Central memory CD4-positive, alpha-beta T cell (primary cell): ENCODE measurements at regions not wholly inside any gene's neighbourhood (a gene's known extent, or its start where the extent isn't known, plus 50 kb on each side); places are given as distances from the start of the nearest gene placed in this dataset.

Source experiments
- DNase-seq: peaks from one replicate; pipeline ENCODE4 v3.0.0; 2022

GRCh38 chr2:177314722-177315264, 50.3 kb upstream of the NFE2L2 start:
- DNase-seq = no peak

GRCh38 chr2:177315364-177315763, 50.8 kb upstream of the NFE2L2 start:
- DNase-seq = no peak

GRCh38 chr2:177316756-177317155, 52.2 kb upstream of the NFE2L2 start:
- no peak for DNase-seq

- DNase-seq = no peak
Measured at GRCh38 chr2:177317443-177317842, 52.9 kb upstream of the NFE2L2 start.

- DNase-seq = no peak
Measured at GRCh38 chr2:177317857-177318256, 53.3 kb upstream of the NFE2L2 start.

- no peak for DNase-seq
Measured at GRCh38 chr2:177318613-177319012, 54.1 kb upstream of the NFE2L2 start.

- no peak for DNase-seq
Measured at GRCh38 chr2:177320596-177320995, 56.1 kb upstream of the NFE2L2 start.

GRCh38 chr2:177322801-177323261, 58.3 kb upstream of the NFE2L2 start:
- no peak for DNase-seq

- DNase-seq = no peak
Measured at GRCh38 chr2:177324797-177325196, 60.3 kb upstream of the NFE2L2 start.

GRCh38 chr2:177325554-177325953, 61.0 kb upstream of the NFE2L2 start:
- no peak for DNase-seq

GRCh38 chr2:177326005-177326404, 61.5 kb upstream of the NFE2L2 start:
- DNase-seq = no peak

GRCh38 chr2:177326591-177326990, 62.1 kb upstream of the NFE2L2 start:
- no peak for DNase-seq

- no peak for DNase-seq
Measured at GRCh38 chr2:177327009-177327408, 62.5 kb upstream of the NFE2L2 start.

GRCh38 chr2:177328056-177328455, 63.5 kb upstream of the NFE2L2 start:
- no peak for DNase-seq

- DNase-seq = peak; percentile 11
Measured at GRCh38 chr2:177329064-177329463, 63.5 kb upstream of the AGPS start.

GRCh38 chr2:177331466-177331997, 61.0 kb upstream of the AGPS start:
- no peak for DNase-seq

GRCh38 chr2:177332026-177332991, 60.3 kb upstream of the AGPS start:
- peak; percentile 50 for DNase-seq

GRCh38 chr2:177332992-177333388, 59.6 kb upstream of the AGPS start:
- no peak for DNase-seq

GRCh38 chr2:177334940-177335543, 57.5 kb upstream of the AGPS start:
- DNase-seq = peak; percentile 52

- DNase-seq = no peak
Measured at GRCh38 chr2:177335917-177336450, 56.6 kb upstream of the AGPS start.

GRCh38 chr2:177338177-177338721, 54.3 kb upstream of the AGPS start:
- DNase-seq = no peak

- DNase-seq = no peak
Measured at GRCh38 chr2:177340158-177340557, 52.4 kb upstream of the AGPS start.

- DNase-seq = no peak
Measured at GRCh38 chr2:177342736-177343135, 49.8 kb upstream of the AGPS start.
